Testis (tissue), 2 donors: ENCODE measurements at regions not wholly inside any gene's neighbourhood (a gene's known extent, or its start where the extent isn't known, plus 50 kb on each side); places are given as distances from the start of the nearest gene placed in this dataset.

Source experiments
- CTCF ChIP-seq, 3 experiments: fragments of 450-650 bp in 2 of 3; fragments of 200-600 bp in 1 of 3; sonication (generic) in 1 of 3; IDR thresholded peaks; one replicate each; pipeline ENCODE4 v1.5.1; 2016 to 2019; ENCODE audit warnings: antibody characterized with exemption in 3 of 3, mild to moderate bottlenecking in 2 of 3, moderate library complexity in 1 of 3
- POLR2A ChIP-seq: fragments of 450-650 bp; IDR thresholded peaks from one replicate; pipeline ENCODE4 v1.6.1; 2017; ENCODE audit warnings: antibody characterized with exemption, mild to moderate bottlenecking, moderate library complexity

GRCh38 chr10:16141499-16141898, 281.2 kb upstream of the MINDY3 start:
- TF ChIP-seq CTCF (IDR thresholded peaks at IDR 0.05) (no peak), POLR2A (no peak)
